Omental fat pad (tissue), 3 donors: ENCODE measurements at regions not wholly inside any gene's neighbourhood (a gene's known extent, or its start where the extent isn't known, plus 50 kb on each side); places are given as distances from the start of the nearest gene placed in this dataset.
"Not testable (repeated sequence)": the region's sequence is repeated elsewhere in the genome, so short reads cannot be mapped to it uniquely, and the experiment has no call there.

Experiments
- ATAC-seq: fragments of 150-250 bp; one replicate; pipeline ENCODE4 v1.9.1; 2016; ENCODE audit warnings: mild to moderate bottlenecking, moderate library complexity; ENCODE audit not compliant: low FRiP score
- DNase-seq: peaks from one replicate; pipeline ENCODE4 v3.0.0-alpha.2; 2019; ENCODE audit warnings: low spot score
- CTCF ChIP-seq, 3 donors: fragments of 450-650 bp; IDR thresholded peaks; one replicate each; pipeline ENCODE4 v1.5.1; 2016 to 2017; ENCODE audit warnings: antibody characterized with exemption in 3 of 3, mild to moderate bottlenecking in 3 of 3, moderate library complexity in 2 of 3

DNA sequence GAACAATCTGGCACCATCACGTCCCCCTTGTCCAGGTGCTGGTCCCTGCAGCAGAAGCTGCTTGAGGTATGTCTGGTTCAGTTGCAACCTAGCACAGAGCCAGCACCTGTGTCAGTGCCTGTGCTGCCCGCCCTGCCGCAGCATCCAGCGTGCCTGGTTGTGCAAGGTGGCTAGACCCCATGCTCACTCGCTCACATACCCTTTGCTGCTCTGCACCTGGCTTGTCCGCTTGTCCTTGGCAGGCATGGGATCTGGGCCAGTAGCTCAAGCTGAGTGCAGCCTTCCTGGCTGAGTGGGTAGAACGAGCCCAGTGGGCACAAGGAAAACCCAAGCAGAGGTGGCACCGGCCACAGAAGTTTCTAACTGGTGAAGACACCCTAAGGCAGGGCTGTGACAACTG, 314.6 kb upstream of the KYNU start:
- DNase-seq (no peak), ATAC-seq (peak; percentile 51)
- no peak for TF ChIP-seq CTCF (IDR thresholded peaks at IDR 0.05)

- no peak for TF ChIP-seq CTCF (IDR thresholded peaks at IDR 0.05)
- ATAC-seq (no peak), DNase-seq (no peak)
These were observed 315.8 kb upstream of the KYNU start for GRCh38 chr2:142561656-142562055.

GRCh38 chr2:142557391-142557790, 320.1 kb upstream of the KYNU start:
- no peak for DNase-seq

DNA sequence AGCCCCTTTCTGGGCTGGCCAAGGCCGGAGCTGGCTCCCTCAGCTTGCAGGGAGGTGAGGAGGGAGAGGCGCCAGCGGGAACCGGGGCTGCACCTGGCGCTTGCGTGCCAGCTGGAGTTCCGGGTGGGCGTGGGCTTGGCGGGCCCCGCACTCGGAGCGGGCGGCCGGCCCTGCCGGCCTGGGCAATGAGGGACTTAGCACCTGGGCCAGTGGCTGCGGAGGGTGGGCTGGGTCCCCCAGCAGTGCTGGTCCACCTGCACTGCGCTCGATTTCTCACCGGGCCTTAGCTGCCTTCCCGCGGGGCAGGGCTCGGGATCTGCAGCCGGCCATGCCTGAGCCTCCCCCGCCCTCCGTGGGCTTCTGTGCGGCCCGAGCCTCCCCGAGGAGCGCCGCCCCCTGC, 331.5 kb upstream of the KYNU start:
- ATAC-seq, DNase-seq: not testable (repeated sequence)

More at GRCh38 chr2:142557391-142557790, 320.1 kb upstream of the KYNU start:
- TF ChIP-seq CTCF (IDR thresholded peaks at IDR 0.05), result no peak
- ATAC-seq, result no peak

DNA sequence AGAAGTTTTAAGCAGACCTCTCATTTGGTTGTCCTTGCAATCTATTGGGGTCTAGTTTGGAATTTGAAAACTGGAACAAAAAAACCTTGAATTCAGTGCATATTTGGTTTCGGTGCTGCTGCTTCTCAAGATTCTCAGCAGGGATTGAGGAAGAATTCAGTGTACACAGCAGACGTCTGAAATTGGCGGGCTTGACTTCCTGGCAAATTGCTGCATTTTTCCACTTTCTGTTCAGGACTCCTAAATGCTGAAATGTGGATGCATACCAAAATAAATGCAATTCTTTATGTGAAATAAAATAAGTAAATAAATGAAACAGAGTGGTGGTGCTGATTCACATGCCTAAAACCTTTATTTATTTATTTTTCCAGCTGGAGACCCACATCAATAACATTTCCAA, 332.4 kb upstream of the KYNU start:
- no peak for DNase-seq
- TF ChIP-seq CTCF (IDR thresholded peaks at IDR 0.05), result no peak
- no peak for ATAC-seq

DNA sequence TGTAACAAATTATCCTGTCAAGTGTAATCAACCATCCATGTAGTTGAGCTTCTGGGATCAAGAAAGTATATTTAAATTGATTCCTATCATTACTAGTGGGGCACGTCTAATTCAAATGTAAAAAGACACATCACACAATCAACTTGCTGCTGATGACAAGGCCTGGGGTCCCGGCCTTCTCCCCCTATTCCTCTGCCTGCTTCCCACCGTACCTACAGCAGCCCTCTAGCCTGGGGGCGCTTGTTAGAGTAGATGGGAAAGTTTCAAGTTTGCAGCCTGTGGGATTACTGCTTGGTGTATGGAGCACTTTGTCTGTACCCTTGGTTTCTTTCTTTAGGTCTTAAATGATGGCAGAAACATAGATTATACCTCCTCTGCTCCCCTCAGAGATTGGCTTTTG, 333.3 kb upstream of the KYNU start:
- no peak for TF ChIP-seq CTCF (IDR thresholded peaks at IDR 0.05)
- DNase-seq (no peak), ATAC-seq (no peak)

GRCh38 chr2:142542431-142542910, 335.0 kb upstream of the KYNU start:
- DNase-seq (no peak), ATAC-seq (no peak)
- TF ChIP-seq CTCF (IDR thresholded peaks at IDR 0.05), result no peak

DNA sequence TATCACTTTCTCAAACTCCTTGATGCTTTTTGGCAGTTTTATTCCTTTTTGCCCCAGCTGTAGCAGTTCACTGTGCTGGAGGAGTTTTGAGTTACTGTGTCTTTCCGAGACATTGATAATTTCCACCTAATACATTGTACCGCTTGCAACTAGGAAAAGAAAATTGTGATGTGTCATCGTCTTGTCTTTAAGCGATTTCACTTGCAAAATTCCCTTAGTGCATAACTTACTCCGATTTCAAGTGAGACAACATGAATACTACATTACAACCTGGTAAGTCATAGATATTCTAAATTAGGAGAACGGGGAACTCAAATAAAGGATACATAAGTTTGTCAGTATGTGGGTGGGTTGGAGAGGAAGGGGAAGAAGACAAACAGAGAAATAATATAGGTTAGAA, 340.5 kb upstream of the KYNU start:
- no peak for TF ChIP-seq CTCF (IDR thresholded peaks at IDR 0.05)
- DNase-seq (no peak), ATAC-seq (no peak)
